SK-MEL-5 (cell line): ENCODE measurements at regions not wholly inside any gene's neighbourhood (a gene's known extent, or its start where the extent isn't known, plus 50 kb on each side); places are given as distances from the start of the nearest gene placed in this dataset.
A peak's percentile ranks its signal among the peaks of the same experiment; 100 is the strongest.

ENCODE experiments used
- DNase-seq: peaks from one replicate; pipeline ENCODE4 v3.0.0-alpha.2; 2016; ENCODE audit warnings: low read depth, low spot score
- in situ Hi-C: cut with HindIII; loops from 2 replicates; pipeline ENCODE4 v1.10.0; 2016; ENCODE audit warnings: low sequenced_read_pairs, high pct_unique_total_duplicates, low pct_unique_long_range_greater_than_20kb

DNA sequence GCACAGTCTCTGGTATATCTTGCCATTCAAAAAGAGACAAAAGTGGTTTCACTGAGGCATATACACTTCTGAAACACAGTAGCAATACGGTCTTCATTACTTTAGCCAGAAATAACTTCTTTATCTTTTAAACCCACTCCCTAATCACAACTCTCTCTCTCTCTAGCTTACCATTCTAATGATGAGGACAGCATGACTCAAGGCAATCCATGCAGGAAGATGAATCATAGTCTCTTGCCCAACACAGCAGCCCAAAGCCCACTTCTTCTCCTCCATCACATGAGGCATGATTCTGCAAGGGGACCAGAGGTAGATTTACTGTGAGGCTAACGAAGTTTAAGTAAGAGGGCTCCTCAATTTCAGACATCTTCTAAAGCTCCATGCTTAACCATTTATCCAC, 285.0 kb upstream of the NR5A2 start:
- in situ Hi-C loops, result no loop called here
- peak; percentile 21 for DNase-seq

DNA sequence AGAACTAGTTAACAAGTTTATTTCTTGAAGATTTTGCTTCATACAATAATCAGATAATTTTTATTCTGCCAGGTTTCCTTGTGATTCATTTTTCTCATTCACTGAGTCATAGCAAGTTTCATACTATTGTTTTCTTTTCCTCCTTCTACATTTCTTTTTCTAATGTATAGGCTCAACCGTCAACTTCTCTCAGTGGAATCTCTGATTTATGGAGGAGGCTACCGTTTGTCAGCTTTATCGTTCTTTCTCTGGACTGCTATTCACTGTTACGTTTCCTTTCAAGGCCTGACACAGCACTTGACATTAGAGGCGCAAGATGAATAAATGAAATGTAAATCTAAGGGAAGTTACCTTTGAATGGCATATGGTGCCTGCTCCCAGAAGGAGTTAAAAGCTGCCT, 284.3 kb upstream of the NR5A2 start:
- DNase-seq, result no peak
- in situ Hi-C loops, result no loop called here

GRCh38 chr1:199746666-199747384, 280.7 kb upstream of the NR5A2 start:
- DNase-seq, result no peak
- in situ Hi-C loops, result no loop called here

- no peak for DNase-seq
- in situ Hi-C loops, result no loop called here
These were observed 279.5 kb upstream of the NR5A2 start for GRCh38 chr1:199747984-199748383.

GRCh38 chr1:199751506-199751905, 276.0 kb upstream of the NR5A2 start:
- no peak for DNase-seq
- in situ Hi-C loops, result no loop called here

DNA sequence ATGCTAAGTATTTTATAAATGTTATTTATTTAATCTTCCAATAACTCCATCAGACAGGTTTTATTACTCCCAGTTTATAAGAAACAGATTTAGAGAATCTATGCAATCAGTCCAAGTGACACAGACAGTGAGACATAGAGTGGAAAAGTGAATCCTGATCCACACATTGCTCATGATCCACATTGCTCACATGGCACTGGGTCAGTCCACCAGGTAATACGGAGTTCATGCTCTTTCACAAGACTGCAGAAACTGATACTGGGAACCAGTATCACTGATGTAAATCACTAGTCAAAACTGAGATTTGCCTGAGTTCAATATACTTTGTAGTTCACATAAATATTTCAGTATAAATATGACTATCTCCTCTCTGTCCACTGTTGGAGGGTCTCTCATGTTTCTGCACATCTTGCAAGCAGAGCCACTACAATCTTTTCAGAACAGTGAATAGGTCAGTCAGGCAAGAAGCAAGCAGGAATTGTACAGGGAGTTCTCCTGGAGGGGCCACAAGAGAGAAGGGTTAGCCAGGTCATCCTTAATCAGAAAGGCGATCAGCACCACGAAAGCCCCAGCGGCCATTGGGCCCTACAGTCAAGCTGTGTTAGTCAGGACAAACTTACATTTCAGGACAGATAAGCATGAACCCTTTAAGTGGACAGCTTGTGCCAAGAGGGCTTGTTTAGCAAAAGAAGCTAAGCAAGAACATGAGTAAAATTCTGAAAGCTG, 275.4 kb upstream of the NR5A2 start:
- no peak for DNase-seq

DNA sequence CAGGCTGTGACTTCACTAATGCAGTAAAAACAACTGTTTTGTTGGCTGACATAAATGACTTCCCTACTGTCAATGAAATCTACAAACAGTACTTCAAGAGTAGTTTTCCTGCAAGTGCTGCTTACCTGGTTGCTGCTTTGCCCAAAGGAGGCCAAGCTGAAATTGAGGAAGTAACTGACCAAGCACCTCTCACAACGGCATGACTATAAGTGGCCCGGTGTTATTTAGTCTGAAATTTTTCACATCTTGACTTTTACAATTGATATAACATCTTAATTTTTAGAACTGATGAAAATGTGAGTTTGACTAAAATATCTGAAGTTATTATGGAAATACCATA, 274.9 kb upstream of the NR5A2 start:
- in situ Hi-C loops, result no loop called here
- no peak for DNase-seq

More for the DNA sequence above, 275.4 kb upstream of the NR5A2 start:
- in situ Hi-C loops, result no loop called here

GRCh38 chr1:199753513-199753912, 274.0 kb upstream of the NR5A2 start:
- no peak for DNase-seq
- in situ Hi-C loops, result no loop called here

DNA sequence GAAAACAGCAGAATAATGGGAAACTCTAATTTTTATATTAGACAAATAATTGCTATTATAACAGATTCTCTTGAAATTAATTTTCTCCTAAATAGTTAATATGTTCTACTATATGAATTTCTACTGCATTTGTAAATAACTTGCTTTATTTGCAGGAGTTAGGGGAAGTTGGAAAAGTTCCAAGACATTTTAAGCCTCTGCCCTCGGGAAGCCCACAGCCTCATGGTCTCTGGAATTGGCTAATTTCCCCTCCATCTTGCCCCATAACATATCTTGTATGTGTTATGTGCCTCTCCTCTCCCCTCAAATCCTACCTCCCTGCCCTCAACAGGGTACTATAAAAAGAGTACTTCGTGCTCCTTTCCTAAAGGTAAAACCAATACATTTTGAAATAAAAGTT, 271.4 kb upstream of the NR5A2 start:
- DNase-seq, result no peak
- in situ Hi-C loops, result no loop called here

DNA sequence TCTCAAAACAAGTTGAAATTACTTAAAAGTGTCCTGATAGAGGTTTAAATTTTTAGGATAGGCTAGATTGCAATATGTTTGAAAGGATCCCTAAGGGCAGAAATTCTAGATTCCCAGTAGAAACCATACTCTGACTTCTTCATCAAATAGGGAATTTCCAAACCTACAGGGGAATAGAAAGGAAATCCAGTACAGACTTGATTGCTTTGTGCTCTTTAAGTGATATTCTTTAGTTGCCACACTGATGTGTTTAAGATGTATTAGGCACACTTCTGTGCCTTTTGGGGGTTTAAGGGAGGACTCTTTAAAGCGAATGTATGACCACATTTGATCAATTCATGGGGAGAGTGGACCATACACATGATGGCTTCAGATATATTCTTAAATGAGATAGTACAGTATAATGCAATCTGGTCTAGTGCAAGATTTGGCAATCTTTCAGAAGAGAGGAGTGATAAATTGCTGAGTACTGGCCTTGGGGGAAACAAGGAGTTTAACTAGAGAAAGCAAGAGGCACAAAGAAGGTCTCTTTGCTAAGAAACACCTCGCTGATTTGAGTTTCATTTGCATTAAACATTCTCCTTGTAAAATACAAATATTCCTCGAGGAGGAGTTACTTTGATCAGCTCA, 268.8 kb upstream of the NR5A2 start:
- in situ Hi-C loops, result no loop called here
- no peak for DNase-seq

DNA sequence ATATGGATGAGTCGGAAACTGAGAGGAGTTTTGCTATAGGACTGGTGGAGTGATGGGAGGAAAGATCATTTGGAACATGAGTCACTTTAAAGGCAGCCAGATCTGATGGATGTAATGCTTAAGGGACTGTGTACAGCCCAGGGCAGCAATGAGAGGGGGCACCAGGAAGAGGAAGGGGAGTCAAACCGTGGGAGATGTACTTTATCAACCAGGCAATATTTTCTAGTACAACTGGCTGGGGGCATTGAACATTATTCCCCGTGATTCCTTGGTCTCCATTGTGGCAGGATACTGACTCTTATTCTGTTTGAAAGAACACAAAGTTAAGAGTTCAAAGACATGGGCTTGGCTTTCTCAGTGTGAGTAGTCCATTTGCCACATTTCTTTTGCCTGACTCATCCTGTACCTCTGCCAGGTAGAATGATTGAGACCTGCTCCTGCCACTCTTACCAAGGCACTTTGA, 268.2 kb upstream of the NR5A2 start:
- DNase-seq, result no peak
- in situ Hi-C loops, result no loop called here

GRCh38 chr1:199762572-199762971, 264.9 kb upstream of the NR5A2 start:
- no peak for DNase-seq
- in situ Hi-C loops, result no loop called here

DNA sequence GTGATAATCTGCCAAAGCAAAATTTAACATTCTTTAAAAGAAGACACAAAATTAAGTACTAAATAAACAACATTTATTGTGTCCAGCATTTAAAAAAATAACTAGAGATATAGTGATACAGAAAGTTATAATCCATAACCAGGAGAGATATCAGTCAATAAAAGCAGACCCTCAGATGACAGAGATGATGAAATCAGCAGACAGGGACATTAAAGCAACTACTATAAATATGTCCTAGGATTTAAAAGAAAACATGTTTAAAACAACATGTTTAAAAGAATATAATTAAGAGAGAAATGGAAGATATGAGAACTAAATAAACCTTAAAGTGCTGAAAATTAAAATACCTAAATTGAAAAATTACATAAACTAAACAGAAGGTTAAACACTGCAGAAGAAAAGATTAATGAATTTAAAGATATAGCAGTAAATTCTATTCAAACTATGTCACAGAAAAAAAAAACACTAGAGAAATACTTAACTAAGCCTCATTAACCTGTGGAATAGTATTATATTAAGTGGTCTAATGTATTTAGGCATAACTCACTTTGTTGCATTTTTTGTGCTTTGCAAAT, 261.2 kb upstream of the NR5A2 start:
- in situ Hi-C loops, result no loop called here
- DNase-seq, result no peak

- DNase-seq, result no peak
These were observed 259.8 kb upstream of the NR5A2 start for GRCh38 chr1:199767700-199768099.

DNA sequence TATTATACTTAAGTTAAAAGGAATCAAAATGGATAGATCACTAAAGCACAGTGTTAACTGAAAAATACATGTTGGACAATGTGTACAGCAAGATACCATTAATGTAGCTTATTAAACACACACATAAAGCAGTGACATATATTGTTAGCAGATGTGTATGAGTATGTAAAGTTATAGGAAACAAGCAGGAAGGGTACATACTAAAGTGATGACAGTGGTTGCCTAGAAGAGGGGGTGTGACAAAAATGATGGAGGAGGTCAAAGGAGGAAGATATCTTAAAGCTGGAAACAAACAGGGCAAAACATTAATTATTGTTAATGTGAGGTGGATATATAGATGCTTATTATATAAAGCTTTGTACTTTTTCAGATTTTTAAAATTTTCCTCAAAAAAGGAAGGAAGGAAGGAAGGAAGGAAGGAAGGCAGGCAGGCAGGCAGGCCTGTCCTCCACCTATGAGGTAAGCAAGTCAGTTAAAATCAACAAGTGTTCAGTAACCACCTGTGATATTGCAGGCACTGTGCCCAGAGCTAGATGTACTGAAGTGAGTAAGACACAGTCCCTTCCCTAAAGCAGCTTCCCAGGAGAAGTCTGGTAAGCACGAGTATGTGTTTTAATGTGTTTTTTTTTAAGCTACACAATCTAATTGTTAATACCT, 252.9 kb upstream of the NR5A2 start:
- DNase-seq, result no peak

More at GRCh38 chr1:199767700-199768099, 259.8 kb upstream of the NR5A2 start:
- in situ Hi-C loops, result no loop called here

GRCh38 chr1:199776768-199777497, 250.6 kb upstream of the NR5A2 start:
- DNase-seq, result no peak
- in situ Hi-C loops, result no loop called here

More for the DNA sequence above, 252.9 kb upstream of the NR5A2 start:
- in situ Hi-C loops, result no loop called here

DNA sequence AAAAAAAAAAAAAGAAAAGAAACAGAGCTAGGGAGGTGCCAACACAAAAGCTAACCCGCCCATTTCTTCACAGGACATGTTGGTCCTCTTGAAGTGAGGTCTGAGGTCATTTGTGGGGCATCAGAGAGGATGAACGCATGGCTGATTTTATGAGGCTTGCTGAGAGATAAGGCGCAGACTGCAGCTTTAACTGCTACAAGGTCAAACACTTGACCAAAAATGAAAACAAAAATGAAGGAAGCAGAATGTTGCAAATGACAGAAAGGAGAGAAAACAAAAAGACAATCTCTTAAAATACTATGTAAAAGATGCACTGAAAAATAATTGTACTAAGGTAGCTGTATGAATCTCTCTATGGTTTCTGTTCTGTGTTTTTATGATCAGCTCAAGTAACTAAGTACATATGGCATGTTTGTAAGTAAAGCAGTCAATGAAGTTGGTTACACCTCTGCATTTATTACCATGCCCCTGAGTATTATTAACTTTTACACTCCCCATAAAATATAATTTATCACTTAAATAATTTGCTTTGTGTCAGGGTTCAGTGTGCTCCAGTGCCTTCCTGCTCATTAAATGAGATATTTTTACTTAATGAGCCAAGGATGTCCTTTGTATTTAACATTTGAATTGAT, 249.1 kb upstream of the NR5A2 start:
- no peak for DNase-seq
- in situ Hi-C loops, result no loop called here
